Keratinocyte (primary cell): ENCODE measurements at regions not wholly inside any gene's neighbourhood (a gene's known extent, or its start where the extent isn't known, plus 50 kb on each side); places are given as distances from the start of the nearest gene placed in this dataset.

Experiments
- CTCF ChIP-seq, 3 experiments: IDR thresholded peaks in 1 of 3; conservative IDR thresholded peaks in 1 of 3; optimal IDR thresholded peaks in 1 of 3; 2 replicates in 2 of 3; 3 replicates in 1 of 3; pipeline versions ENCODE3 to v1.5.1; 2011; ENCODE audit warnings: low read length in 3 of 3, mild to moderate bottlenecking in 3 of 3, moderate library complexity in 2 of 3, control low read depth in 1 of 3, inconsistent platforms in 1 of 3; ENCODE audit not compliant: insufficient read depth in 2 of 3; ENCODE audit errors: extremely low read depth in 1 of 3
- EZH2 ChIP-seq: IDR thresholded peaks from one replicate; pipeline ENCODE4 v1.6.1; 2012; ENCODE audit warnings: inconsistent platforms, mild to moderate bottlenecking, low read length, moderate library complexity

GRCh38 chr9:11758016-11758415, 935.2 kb upstream of the TYRP1 start:
- TF ChIP-seq EZH2 (no peak), CTCF (optimal IDR thresholded peaks at IDR 0.05 in 1 of 3, IDR thresholded peaks at IDR 0.05 in 1 of 3, conservative IDR thresholded peaks at IDR 0.05 in 1 of 3; ENCODE audit: extremely low read depth in 1 of 3, insufficient read depth in 2 of 3, low read length in 3 of 3) (no peak)
